CD14-positive monocyte (primary cell): ENCODE measurements at regions not wholly inside any gene's neighbourhood (a gene's known extent, or its start where the extent isn't known, plus 50 kb on each side); places are given as distances from the start of the nearest gene placed in this dataset.
A peak's percentile ranks its signal among the peaks of the same experiment; 100 is the strongest.

Experiments used
- DNase-seq, 3 donors: peaks; one replicate each; pipeline ENCODE4 v3.0.0-alpha.2; 2011 to 2022
- H2AFZ ChIP-seq: 2 replicates; pipeline ENCODE4 v1.6.0; 2012; ENCODE audit warnings: mild to moderate bottlenecking, low read depth, low read length, inconsistent platforms; ENCODE audit not compliant: insufficient read depth, poor library complexity, severe bottlenecking
- H3K27ac ChIP-seq, 2 donors: 1 replicate in 1 of 2; 2 replicates in 1 of 2; pipeline ENCODE4 v1.5.1; 2012 to 2013; ENCODE audit warnings: low read length in 2 of 2, control low read depth in 1 of 2, inconsistent platforms in 1 of 2, low read depth in 1 of 2, mild to moderate bottlenecking in 1 of 2
- H3K27me3 ChIP-seq, 2 donors: one replicate each; pipeline versions ENCODE4 v1.6.0 to v1.6.1; 2011 to 2013; ENCODE audit warnings: low read length in 2 of 2; ENCODE audit not compliant: control insufficient read depth in 2 of 2, insufficient read depth in 2 of 2
- H3K36me3 ChIP-seq, 2 donors: replicated peaks in 1 of 2; 1 replicate in 1 of 2; 2 replicates in 1 of 2; pipeline versions ENCODE4 v1.5.1 to v1.6.1; 2012 to 2013; ENCODE audit warnings: low read length in 2 of 2, control low read depth in 1 of 2, inconsistent platforms in 1 of 2, mild to moderate bottlenecking in 1 of 2; ENCODE audit not compliant: insufficient read depth in 2 of 2, control insufficient read depth in 1 of 2
- H3K4me1 ChIP-seq, 2 donors: 1 replicate in 1 of 2; 2 replicates in 1 of 2; pipeline versions ENCODE4 v1.5.1 to v1.6.1; 2012 to 2013; ENCODE audit warnings: low read length in 2 of 2, control low read depth in 1 of 2, inconsistent platforms in 1 of 2, mild to moderate bottlenecking in 1 of 2, moderate library complexity in 1 of 2; ENCODE audit not compliant: insufficient read depth in 2 of 2, control insufficient read depth in 1 of 2
- H3K4me2 ChIP-seq: replicated peaks from 2 replicates; pipeline ENCODE3; 2012; ENCODE audit warnings: low read length, moderate library complexity, mild to moderate bottlenecking; ENCODE audit not compliant: poor library complexity, severe bottlenecking; ENCODE audit errors: extremely low read depth
- H3K4me3 ChIP-seq, 3 experiments: fragments of 200-600 bp in 1 of 3; sonication (generic) in 1 of 3; replicated peaks in 1 of 3; 1 replicate in 2 of 3; 2 replicates in 1 of 3; pipeline ENCODE4 v1.5.1; 2011 to 2013; ENCODE audit warnings: low read length in 3 of 3, mild to moderate bottlenecking in 3 of 3, control low read depth in 2 of 3, low read depth in 2 of 3, inconsistent platforms in 1 of 3, moderate library complexity in 1 of 3
- H3K79me2 ChIP-seq: 2 replicates; pipeline ENCODE4 v1.6.0; 2012; ENCODE audit warnings: mild to moderate bottlenecking, control low read depth, inconsistent platforms, low read length, moderate library complexity; ENCODE audit not compliant: insufficient read depth
- H3K9ac ChIP-seq: 2 replicates; pipeline ENCODE4 v1.6.0; 2017; ENCODE audit warnings: low read length, mild to moderate bottlenecking; ENCODE audit not compliant: insufficient read depth, poor library complexity, severe bottlenecking
- H3K9me3 ChIP-seq, 2 donors: replicated peaks in 1 of 2; 1 replicate in 1 of 2; 2 replicates in 1 of 2; pipeline versions ENCODE4 v1.5.1 to v1.6.1; 2012 to 2013; ENCODE audit warnings: low read length in 2 of 2, control low read depth in 1 of 2; ENCODE audit not compliant: control insufficient read depth in 1 of 2, insufficient read depth in 1 of 2
- H4K20me1 ChIP-seq: 2 replicates; pipeline ENCODE4 v1.6.0; 2012; ENCODE audit warnings: mild to moderate bottlenecking, low read length, control low read depth, moderate library complexity; ENCODE audit not compliant: insufficient read depth
- H3K27ac Mint-ChIP-seq, 7 donors: one replicate each; pipeline ENCODE4 v1.8.0; 2020; ENCODE audit warnings: mild to moderate bottlenecking in 7 of 7, mixed read lengths in 7 of 7, moderate library complexity in 6 of 7, inconsistent platforms in 2 of 7
- H3K27me3 Mint-ChIP-seq, 3 donors: one replicate each; pipeline ENCODE4 v1.8.0; 2021 to 2022; ENCODE audit warnings: low read depth in 3 of 3, mild to moderate bottlenecking in 3 of 3, mixed read lengths in 3 of 3, moderate library complexity in 3 of 3, inconsistent platforms in 1 of 3
- H3K36me3 Mint-ChIP-seq, 2 donors: one replicate each; pipeline ENCODE4 v1.8.0; 2020; ENCODE audit warnings: mixed read lengths in 2 of 2, inconsistent platforms in 1 of 2, mild to moderate bottlenecking in 1 of 2
- H3K4me1 Mint-ChIP-seq: one replicate; pipeline ENCODE4 v1.8.0; 2020; ENCODE audit warnings: mild to moderate bottlenecking, mixed read lengths
- H3K4me3 Mint-ChIP-seq, 2 donors: one replicate each; pipeline ENCODE4 v1.8.0; 2020; ENCODE audit warnings: mild to moderate bottlenecking in 2 of 2, mixed read lengths in 2 of 2, moderate library complexity in 1 of 2
- H3K9me3 Mint-ChIP-seq, 7 donors: one replicate each; pipeline ENCODE4 v1.8.0; 2020 to 2022; ENCODE audit warnings: mixed read lengths in 7 of 7, mild to moderate bottlenecking in 6 of 7, moderate library complexity in 6 of 7, inconsistent platforms in 2 of 7
- WGBS: methylation state at CpG from one replicate; pipeline ENCODE4 v1.1.5; 2013; ENCODE audit warnings: missing lambda C conversion rate; ENCODE audit not compliant: insufficient coverage; 5-methylcytosine and 5-hydroxymethylcytosine counted together
- intact Hi-C, 2 donors: fragments of 100-400 bp; cut with micrococcal nuclease; formaldehyde crosslinking; loops; one replicate each; pipeline versions ENCODE4 v1.15.0 to v1.15.1; 2023
- TF ChIP-seq, protein P1 (sequence below): fragments of 200-600 bp; IDR thresholded peaks from one replicate; pipeline ENCODE4 v1.8.0; 2022; ENCODE audit warnings: antibody characterized with exemption, mild to moderate bottlenecking

DNA sequence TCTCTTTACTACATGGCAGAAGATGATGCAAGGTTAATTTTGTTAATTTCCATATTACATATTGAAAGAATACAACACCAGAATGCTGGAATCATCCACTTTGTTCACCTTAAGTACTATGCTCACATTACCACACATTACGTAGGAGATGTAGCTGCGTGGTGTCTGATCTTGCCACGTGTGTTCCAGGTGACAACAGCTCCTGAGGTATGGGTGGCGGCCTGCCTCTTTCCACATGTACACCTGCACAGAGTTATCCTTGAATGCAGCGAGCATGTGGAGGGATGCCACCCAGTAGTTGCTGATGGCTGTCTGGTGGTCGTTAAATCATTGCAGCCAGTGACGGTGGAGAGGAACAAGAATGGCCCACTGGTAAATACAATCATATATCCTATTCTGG is 740.5 kb upstream of the EEF2KMT start:
- H3K9me3 ChIP-seq: peaks cover 0 to 5% of the 10 kb centered on the region in 2 donors
- intact Hi-C loops: no loop called here
- no peak overlapping the region for H3K9ac ChIP-seq
- no peak for DNase-seq
- Mint-ChIP-seq H3K9me3 (peaks cover 2 to 23% (median 5%) of the 10 kb centered on the region in 7 donors), H3K27me3 (peaks cover 0 to 3% (median 0%) of the 10 kb centered on the region in 3 donors), H3K4me1 (no peaks in the 10 kb centered on the region), H3K36me3 (no peaks in the 10 kb centered on the region), H3K27ac (no peak overlapping the region), H3K4me3 (no peak overlapping the region)
- H3K4me3 ChIP-seq: no peak overlapping the region
- H3K79me2 ChIP-seq: no peaks in the 10 kb centered on the region
- H3K27me3 ChIP-seq: no peaks in the 10 kb centered on the region
- no peak overlapping the region for H3K4me2 ChIP-seq
- WGBS: 83% methylated on average over 7 of the region's 7 CpGs
- H3K36me3 ChIP-seq: no peaks in the 10 kb centered on the region
- no peaks in the 10 kb centered on the region for H3K4me1 ChIP-seq
- no peaks in the 10 kb centered on the region for H4K20me1 ChIP-seq
- no peak overlapping the region for H2AFZ ChIP-seq
- H3K27ac ChIP-seq: no peak overlapping the region
- TF ChIP-seq, protein P1, sequence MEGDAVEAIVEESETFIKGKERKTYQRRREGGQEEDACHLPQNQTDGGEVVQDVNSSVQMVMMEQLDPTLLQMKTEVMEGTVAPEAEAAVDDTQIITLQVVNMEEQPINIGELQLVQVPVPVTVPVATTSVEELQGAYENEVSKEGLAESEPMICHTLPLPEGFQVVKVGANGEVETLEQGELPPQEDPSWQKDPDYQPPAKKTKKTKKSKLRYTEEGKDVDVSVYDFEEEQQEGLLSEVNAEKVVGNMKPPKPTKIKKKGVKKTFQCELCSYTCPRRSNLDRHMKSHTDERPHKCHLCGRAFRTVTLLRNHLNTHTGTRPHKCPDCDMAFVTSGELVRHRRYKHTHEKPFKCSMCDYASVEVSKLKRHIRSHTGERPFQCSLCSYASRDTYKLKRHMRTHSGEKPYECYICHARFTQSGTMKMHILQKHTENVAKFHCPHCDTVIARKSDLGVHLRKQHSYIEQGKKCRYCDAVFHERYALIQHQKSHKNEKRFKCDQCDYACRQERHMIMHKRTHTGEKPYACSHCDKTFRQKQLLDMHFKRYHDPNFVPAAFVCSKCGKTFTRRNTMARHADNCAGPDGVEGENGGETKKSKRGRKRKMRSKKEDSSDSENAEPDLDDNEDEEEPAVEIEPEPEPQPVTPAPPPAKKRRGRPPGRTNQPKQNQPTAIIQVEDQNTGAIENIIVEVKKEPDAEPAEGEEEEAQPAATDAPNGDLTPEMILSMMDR: no peak

DNA sequence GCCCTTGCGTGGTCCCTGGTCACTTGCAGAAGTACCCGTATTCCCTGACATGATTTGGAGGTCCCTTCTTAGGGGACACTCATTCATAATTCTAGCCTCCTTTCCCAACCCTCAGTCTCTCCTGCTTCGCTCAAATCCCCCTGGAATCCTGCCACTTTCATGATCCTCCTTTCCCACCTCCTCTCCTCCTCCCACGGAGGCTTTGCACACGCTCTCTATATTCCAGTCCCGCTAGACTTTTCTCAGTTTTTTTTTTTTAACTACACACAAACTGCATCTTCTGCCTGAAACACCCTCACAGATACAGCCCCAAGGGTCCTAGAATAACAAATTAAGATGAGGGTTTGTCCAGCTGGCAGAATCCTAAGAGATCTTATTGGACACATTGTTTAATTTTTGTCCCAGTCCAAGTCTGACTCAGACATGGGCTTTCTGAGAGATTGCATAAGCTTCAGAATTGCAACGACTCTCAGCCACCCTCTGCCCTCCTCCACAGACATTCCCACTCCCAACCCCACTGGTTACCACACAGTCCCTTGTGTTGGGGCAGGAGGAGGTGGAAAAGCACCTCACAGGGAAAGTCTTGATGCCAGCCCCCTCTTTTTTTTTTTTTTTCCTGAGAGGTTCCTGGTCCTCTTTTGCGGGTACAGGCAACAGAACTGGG is 739.5 kb upstream of the EEF2KMT start:
- Mint-ChIP-seq H3K27ac (peak overlapping the region in 1 of 7 donors; percentile 7), H3K4me1 (no peaks in the 10 kb centered on the region), H3K36me3 (no peaks in the 10 kb centered on the region), H3K4me3 (no peak overlapping the region), H3K27me3 (no peaks in the 10 kb centered on the region), H3K9me3 (peaks cover 2 to 23% (median 5%) of the 10 kb centered on the region in 7 donors)
- Histone ChIP-seq H3K36me3 (no peaks in the 10 kb centered on the region), H3K9ac (no peak overlapping the region), H3K4me3 (no peak overlapping the region), H4K20me1 (no peaks in the 10 kb centered on the region), H3K79me2 (no peaks in the 10 kb centered on the region), H3K4me2 (no peak overlapping the region), H3K9me3 (peaks cover 0 to 5% of the 10 kb centered on the region in 2 donors), H3K4me1 (no peaks in the 10 kb centered on the region), H3K27me3 (no peaks in the 10 kb centered on the region), H2AFZ (no peak overlapping the region), H3K27ac (no peak overlapping the region)
- intact Hi-C loops: no loop called here
- 87% methylated on average over 3 of the region's 8 CpGs for WGBS
- DNase-seq: no peak
- TF ChIP-seq, protein P1: no peak
